ENCODE measurements at regions not wholly inside any gene's neighbourhood (a gene's known extent, or its start where the extent isn't known, plus 50 kb on each side); places are given as distances from the start of the nearest gene placed in this dataset.

DNA sequence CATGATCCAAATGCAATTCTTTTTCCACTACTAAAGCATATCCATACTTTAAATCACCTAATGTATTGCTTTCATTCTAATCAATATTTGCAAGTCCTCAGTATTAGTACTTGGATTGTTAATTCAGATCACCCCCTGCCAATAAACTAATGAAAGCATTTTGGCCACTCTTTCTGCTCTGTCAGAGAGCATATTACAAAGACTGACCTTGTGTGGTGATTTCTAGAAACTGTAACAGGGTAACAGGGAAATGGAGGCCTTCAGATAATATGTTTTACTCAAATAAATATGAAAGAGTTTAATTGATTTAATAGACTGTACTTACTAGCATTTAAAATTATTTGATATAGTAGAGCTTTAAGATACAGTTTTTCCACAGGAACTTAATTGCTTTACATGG, 453.0 kb downstream of the KCNJ3 start:
- TF ChIP-seq, protein P1, sequence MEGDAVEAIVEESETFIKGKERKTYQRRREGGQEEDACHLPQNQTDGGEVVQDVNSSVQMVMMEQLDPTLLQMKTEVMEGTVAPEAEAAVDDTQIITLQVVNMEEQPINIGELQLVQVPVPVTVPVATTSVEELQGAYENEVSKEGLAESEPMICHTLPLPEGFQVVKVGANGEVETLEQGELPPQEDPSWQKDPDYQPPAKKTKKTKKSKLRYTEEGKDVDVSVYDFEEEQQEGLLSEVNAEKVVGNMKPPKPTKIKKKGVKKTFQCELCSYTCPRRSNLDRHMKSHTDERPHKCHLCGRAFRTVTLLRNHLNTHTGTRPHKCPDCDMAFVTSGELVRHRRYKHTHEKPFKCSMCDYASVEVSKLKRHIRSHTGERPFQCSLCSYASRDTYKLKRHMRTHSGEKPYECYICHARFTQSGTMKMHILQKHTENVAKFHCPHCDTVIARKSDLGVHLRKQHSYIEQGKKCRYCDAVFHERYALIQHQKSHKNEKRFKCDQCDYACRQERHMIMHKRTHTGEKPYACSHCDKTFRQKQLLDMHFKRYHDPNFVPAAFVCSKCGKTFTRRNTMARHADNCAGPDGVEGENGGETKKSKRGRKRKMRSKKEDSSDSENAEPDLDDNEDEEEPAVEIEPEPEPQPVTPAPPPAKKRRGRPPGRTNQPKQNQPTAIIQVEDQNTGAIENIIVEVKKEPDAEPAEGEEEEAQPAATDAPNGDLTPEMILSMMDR (conservative IDR thresholded peaks at IDR 0.05; ENCODE audit: low read length) = no peak
- TF ChIP-seq EZH2phosphoT487 (IDR thresholded peaks at IDR 0.05; ENCODE audit: borderline replicate concordance) = no peak
